GM21447 (cell line): ENCODE measurements at regions not wholly inside any gene's neighbourhood (a gene's known extent, or its start where the extent isn't known, plus 50 kb on each side); places are given as distances from the start of the nearest gene placed in this dataset.
"Not testable (repeated sequence)": the region's sequence is repeated elsewhere in the genome, so short reads cannot be mapped to it uniquely, and the experiment has no call there.

Experiments used
- ATAC-seq: cut with Tn5 transposase; IDR thresholded peaks from one replicate; pipeline ENCODE4 v1.9.1; 2021; ENCODE audit not compliant: unreplicated experiment

DNA sequence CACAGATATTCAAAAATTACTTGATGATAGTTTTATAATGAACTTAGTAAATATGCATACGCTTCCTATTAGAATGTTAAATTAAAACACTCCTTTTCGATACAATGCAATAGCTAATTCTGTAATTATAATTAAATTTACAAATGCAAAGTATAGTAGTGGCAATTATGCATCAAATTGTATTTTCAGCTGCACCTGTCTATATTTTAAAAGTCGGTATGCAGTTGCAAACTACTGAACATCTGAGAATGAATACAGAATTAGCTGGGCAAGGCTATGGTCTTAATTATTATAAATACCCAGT is 110.4 kb upstream of the ARHGAP42 start:
- no peak for ATAC-seq

DNA sequence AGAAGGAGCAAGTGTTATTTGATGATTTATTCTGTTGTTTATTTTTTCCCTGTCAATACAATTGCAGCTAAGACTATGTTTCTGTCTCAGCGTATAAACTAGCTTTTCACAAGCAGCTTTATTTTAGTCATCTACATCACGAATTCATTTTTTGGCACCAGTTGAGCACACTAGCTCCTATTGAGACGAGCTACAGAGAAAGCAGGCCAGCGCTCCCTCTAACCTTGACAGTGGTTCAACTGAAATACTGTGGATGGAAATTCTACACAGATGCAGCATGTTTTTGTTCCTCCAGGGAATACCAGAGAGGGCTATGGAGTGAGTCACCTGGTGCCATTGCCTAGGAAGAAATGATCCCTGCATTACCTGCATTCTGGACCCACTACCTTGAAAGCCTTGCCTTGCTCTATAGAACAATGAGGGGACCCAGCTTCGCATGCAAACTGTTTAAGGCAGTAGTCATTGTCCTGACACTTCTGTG is 108.2 kb upstream of the ARHGAP42 start:
- no peak for ATAC-seq

GRCh38 chr11:100581318-100581717 is 105.8 kb upstream of the ARHGAP42 start:
- no peak for ATAC-seq

DNA sequence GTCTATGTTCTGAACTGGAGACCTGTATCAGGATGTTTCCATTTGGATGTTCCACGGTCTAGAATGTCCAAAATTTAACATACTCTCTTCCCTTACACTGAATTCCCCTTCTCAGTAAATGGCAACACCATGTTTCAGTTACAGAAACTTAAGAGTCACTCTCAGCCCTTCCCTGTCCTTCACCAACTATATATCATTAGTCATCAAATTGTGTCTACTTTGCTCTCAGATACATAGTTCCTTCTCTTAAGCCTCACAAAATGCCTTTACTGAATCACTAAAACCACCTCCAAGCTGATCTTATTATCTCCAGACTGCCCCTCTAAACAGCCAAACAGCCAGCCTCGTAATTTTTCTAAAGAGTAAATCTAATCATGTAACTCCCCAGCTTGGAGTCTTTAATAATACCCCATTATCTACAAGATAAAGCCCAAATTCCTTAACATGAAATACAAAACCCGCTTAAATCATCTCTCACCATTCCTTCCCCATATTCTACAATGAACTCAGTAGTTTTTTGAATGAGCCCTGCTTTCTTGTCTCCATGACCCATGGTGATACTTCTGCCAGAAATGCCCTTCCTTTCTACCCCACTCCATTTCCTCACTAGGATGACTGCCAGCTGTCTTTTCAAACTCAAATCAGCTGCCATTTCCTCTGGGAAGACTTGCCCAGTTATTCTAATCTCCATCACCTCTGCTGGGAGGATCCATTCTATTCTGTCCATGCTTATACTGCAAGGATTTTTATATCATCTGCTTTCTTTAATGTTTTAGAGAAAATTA is 102.7 kb upstream of the ARHGAP42 start:
- ATAC-seq: no peak

DNA sequence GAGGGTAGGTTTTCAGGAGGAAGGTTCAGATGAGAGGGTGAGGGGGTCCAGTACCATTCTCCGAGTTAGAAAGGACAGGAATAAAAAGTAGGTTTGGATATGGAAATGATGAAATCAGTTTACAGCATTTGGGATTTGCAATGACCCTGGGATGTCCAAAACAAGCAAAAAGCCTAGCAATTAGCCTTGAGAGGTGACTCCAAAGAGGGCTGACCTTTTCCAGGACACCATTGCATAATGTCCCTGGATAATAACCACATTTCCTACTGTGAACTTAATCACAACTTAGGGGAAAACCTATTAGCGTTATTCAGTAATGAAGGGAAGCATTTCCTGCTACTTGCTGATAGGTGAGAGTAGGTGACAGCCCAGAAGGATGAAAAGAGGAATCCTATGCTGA is 101.4 kb upstream of the ARHGAP42 start:
- ATAC-seq: no peak

- ATAC-seq: no peak
These were observed 100.6 kb upstream of the ARHGAP42 start for GRCh38 chr11:100586361-100587101.

GRCh38 chr11:100592619-100593260 is 94.3 kb upstream of the ARHGAP42 start:
- ATAC-seq: no peak

DNA sequence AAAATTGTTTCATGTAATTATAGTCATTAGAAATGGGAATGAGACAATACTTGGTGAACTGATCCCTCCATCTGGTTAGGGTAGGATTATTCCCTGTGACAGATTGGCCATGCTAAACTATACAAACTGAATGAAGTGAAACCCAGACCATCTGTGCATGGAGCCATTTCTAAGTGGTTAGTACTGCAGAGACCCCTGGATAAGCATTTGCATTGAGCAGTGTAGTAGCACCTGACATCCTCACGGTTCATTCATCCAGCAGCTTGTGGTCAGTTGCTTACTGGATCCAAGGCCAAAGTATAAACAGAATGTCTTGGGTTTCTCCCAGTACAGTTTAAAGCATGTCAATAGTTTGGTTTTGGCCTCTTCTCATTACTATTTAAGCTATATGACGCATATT is 93.8 kb upstream of the ARHGAP42 start:
- ATAC-seq: no peak

DNA sequence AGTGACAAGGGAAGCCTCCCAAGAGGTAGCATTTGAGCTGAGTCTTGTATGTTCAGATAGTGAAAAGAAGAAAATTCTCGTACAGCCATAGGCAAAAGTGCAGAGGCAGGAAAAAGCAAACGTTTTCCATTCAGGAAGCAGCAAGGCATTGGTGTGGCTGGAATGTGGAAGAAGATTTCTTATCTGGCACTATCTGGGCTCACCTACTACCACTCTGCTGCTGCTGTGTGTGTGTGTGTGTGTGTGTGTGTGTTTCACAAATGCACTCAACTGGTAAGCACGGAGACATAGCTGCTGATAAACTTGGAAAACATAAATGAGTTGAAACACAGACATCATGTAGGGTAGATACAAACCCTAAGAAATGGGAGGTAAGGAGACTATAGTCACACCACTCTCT is 92.8 kb upstream of the ARHGAP42 start:
- no peak for ATAC-seq

- ATAC-seq: no peak
These were observed 86.1 kb upstream of the ARHGAP42 start for GRCh38 chr11:100600941-100601340.

DNA sequence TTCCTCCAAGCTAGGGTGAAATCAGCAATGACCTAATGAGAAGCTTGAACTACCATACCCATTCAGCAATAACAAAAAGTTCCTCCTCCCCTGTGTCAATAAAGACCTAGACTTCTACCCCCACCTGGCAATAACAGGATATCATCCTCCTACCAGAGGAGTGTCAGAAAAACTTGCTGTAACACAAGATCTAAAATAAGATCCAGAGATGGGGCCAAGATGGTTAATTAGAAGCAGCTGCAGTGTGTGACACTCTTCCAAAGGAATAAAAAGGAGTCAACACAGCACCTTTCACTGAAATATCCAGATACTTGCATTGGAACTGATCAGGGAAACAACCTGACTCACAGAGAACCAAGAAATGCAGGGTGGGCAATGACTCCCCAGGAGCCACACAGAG is 84.4 kb upstream of the ARHGAP42 start:
- ATAC-seq: no peak

DNA sequence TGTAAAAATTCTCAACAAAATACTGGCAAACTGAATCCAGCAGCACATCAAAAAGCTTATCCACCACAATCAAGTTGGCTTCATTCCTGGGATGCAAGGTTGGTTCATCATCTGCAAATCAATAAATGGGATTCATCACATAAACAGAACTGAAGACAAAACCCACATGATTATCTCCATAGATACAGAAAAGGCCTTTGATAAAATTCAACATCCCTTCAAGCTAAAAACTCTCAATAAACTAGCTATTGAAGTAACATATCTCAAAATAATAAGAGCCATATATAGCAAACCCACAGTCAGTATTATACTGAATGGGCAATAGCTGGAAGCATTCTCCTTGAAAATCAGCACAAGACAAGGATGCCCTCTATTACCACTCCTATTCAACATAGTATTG is 79.3 kb upstream of the ARHGAP42 start:
- ATAC-seq: not testable (repeated sequence)

GRCh38 chr11:100612766-100613165 is 74.3 kb upstream of the ARHGAP42 start:
- no peak for ATAC-seq

DNA sequence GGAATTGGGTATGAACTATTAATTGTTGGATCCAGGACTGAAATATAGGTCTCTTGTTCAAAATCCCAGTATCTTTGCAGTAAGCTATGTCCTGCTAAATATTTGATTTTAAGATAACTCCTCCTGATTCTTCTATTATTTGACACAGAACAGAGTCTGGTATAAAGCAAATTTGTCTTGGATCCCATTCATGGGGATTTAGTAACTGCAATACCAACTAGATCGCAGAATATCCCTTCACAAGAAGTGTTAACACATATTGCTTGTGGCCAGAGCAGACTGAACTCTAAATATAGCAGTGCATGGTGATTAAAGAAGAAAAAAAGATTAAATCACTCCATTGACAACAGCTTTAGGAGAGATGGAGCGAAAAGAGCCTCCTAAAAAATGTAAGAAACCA is 68.2 kb upstream of the ARHGAP42 start:
- no peak for ATAC-seq

- ATAC-seq: no peak
These were observed 67.6 kb upstream of the ARHGAP42 start for GRCh38 chr11:100619484-100619883.

- no peak for ATAC-seq
These were observed 64.7 kb upstream of the ARHGAP42 start for GRCh38 chr11:100622404-100622803.

DNA sequence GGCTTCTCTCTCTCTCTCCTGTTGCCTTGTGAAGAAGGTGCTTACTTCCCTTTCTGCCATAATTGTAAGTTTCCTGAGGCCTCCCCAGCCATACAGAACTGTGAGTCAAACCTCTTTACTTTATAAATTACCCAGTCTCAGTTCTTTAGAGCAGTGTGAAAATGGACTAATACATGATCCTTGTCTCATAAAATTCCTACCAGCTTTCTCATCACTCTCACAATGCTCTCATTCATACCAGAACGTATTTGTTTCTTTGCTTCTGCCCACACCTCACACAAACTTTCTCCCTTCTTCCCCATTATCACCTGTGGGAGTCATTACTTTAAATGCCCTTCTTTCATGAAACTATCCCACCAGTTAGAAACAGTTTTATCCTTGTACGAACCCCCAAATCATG is 62.7 kb upstream of the ARHGAP42 start:
- no peak for ATAC-seq

DNA sequence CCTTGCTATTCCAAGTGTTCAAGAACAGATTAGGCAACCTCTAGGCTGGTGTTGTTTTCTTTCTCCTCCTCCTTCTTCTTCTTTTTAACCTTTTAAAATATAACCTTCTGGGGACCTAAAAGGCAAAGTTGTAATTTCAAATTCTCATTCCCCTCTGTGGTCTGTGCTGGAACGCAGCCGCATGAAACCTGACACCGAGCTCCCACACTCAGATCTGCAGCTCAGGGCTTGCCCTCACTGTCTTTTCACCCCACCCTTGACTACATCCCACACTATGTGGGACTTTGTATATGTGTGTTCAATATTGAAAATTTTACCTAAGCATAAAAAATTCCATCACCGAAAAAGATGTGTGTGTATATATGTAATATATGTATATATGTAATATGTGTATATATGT is 62.0 kb upstream of the ARHGAP42 start:
- ATAC-seq: no peak

DNA sequence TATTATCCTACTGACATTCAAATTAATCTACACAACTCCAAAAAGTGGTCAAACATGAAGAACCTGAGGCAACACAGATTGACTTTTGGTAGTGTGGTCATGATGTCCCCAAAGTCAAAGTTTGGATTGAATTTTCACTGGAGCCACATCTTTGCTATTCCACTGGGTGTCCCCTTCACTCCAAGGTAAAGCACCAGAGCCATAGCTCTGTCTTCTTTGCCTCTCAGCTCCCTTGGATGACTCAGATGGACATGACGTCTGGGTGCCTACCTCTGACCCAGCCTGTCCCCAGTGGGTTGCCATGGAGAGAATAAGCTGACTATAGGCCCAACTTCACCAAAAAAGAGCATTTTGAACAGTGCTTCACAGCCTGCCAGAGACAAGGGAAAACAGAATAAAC is 57.4 kb upstream of the ARHGAP42 start:
- ATAC-seq: no peak

- no peak for ATAC-seq
These were observed 56.2 kb upstream of the ARHGAP42 start for GRCh38 chr11:100630898-100631297.

- no peak for ATAC-seq
These were observed 55.8 kb upstream of the ARHGAP42 start for GRCh38 chr11:100631316-100631715.

DNA sequence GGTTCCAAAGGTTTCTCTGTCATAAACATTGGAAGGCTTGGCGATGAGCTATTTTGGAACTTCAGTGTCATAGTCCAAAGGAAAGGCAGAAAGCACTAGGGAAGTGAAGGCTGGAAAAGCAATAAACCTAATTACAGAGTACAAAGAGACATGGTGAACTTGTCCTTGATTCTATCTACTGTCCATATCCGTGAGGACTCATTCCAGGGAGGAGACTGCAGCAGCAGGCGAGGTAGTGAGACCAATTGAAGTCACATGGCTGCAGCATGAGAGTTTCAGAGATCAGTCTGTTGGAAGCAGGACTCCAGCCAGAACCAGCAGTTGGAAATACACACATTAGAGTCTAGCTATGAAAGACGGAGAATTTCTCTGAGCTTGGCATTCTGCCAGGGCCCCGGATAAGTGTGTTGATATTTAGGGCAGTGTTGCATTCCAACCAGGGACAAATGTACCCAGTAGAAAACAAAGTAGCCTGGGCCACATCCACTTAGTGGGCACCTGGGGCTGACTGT is 54.1 kb upstream of the ARHGAP42 start:
- no peak for ATAC-seq
